ENCODE measurements at regions not wholly inside any gene's neighbourhood (a gene's known extent, or its start where the extent isn't known, plus 50 kb on each side); places are given as distances from the start of the nearest gene placed in this dataset.

DNA sequence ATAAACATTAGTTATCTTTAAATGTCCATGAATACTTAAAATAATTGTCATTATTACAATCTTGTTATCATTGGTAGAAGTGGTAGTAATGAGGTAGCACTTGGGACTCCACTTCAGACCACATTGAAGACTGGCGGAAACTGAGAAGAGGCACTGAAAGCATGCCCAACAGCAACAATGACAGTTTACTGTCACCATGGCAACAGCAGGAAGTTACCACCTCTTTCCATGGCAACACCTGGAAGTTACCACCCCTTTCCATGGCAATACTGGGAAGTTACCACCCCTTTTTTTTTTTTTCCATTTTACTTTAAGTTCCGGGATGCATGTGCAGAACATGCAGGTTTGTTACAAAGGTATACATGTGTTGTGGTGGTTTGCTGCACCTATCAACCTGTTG lies 494.9 kb upstream of the RBFOX1 start:
- H3K4me3 ChIP-seq (ENCODE audit: low read depth, low read length), result no peak overlapping the region
- CTCF ChIA-PET, result no interaction called here
- POLR2A ChIA-PET, result no interaction called here
- no peak for TF ChIP-seq CTCF (IDR thresholded peaks at IDR 0.05; ENCODE audit: insufficient read depth, low read length, missing control alignments)
- no peak for DNase-seq (ENCODE audit: low read depth, low spot score)

- CTCF ChIA-PET, result no interaction called here
- no peak for TF ChIP-seq CTCF (IDR thresholded peaks at IDR 0.05; ENCODE audit: insufficient read depth, low read length, missing control alignments)
- POLR2A ChIA-PET, result no interaction called here
- DNase-seq (ENCODE audit: low read depth, low spot score), result no peak
- H3K4me3 ChIP-seq (ENCODE audit: low read depth, low read length), result no peak overlapping the region
Observed at GRCh38 chr16:6836766-6837165, 495.9 kb upstream of the RBFOX1 start.

- DNase-seq (ENCODE audit: low read depth, low spot score), result no peak
- H3K4me3 ChIP-seq (ENCODE audit: low read depth, low read length), result no peak overlapping the region
- CTCF ChIA-PET, result no interaction called here
- POLR2A ChIA-PET, result no interaction called here
- no peak for TF ChIP-seq CTCF (IDR thresholded peaks at IDR 0.05; ENCODE audit: insufficient read depth, low read length, missing control alignments)
Observed at GRCh38 chr16:6835941-6836340, 496.7 kb upstream of the RBFOX1 start.

DNA sequence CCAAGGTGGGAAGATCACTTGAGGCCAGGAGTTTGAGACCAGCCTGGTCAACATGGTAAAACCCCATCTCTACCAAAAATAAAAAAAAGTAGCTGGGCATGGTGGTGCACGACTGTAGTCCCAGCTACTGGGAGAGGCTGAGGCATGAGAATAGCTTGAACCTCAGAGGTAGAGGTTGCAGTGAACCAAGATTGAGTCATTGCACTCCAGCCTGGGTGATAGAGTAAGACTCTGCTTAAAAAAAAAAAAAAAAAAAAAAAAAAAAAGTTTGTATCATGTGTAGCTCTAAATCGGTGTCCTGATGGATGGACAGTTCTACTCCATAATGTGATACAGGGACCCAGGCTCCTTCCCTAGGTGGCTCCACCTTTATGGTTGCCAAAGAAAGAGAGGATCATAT lies 497.1 kb upstream of the RBFOX1 start:
- POLR2A ChIA-PET, result no interaction called here
- TF ChIP-seq CTCF (IDR thresholded peaks at IDR 0.05; ENCODE audit: insufficient read depth, low read length, missing control alignments), result no peak

DNA sequence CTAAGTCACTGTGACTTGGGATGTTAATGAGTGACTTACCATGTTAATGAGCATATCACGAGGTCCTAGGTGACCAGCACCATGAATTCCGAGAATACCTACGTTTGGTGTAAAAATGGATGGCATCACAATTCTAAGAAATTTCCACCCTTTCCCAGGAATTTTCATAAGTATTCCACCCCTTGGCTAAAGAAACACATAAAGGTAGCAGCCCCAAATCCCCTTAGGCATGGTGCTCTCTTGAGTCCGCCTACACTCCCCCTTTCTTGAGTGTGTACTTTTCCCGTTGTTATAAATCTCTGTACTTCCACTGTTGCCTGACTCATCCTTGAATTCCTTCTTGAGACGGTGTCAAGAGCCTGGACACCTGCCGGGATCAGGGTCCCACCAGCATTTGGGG lies 504.0 kb upstream of the RBFOX1 start:
- H3K4me3 ChIP-seq (ENCODE audit: low read depth, low read length), result no peak overlapping the region
- CTCF ChIA-PET, result no interaction called here
- POLR2A ChIA-PET, result no interaction called here
- no peak for DNase-seq (ENCODE audit: low read depth, low spot score)
- TF ChIP-seq CTCF (IDR thresholded peaks at IDR 0.05; ENCODE audit: insufficient read depth, low read length, missing control alignments), result no peak

More for the DNA sequence above, 497.1 kb upstream of the RBFOX1 start:
- no peak overlapping the region for H3K4me3 ChIP-seq (ENCODE audit: low read depth, low read length)
- DNase-seq (ENCODE audit: low read depth, low spot score), result no peak
- CTCF ChIA-PET, result no interaction called here

DNA sequence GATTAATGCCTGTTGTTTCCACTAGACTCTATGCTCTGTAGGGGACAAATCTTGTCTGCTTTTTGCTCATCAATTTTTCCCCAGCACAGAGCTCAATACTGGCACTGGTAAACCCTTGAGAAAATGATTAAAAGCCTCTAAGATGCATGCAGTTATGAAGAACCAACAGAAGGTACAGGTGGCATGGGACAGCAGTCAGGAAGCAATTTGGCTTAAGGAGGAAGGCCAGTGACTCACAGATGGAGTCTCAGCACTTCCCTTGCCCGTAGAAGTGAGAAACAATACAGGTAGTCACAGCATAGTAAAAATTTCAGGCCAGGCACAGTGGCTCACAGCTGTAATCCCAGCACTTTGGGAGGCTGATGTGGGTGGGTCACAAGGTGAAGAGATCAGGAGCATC lies 504.7 kb upstream of the RBFOX1 start:
- ChIA-PET POLR2A (no interaction called here), CTCF (no interaction called here)
- no peak for TF ChIP-seq CTCF (IDR thresholded peaks at IDR 0.05; ENCODE audit: insufficient read depth, low read length, missing control alignments)
- H3K4me3 ChIP-seq (ENCODE audit: low read depth, low read length), result no peak overlapping the region
- no peak for DNase-seq (ENCODE audit: low read depth, low spot score)

All from AG04449 (cell line).